Midbrain (tissue), 1 donor: ENCODE measurements at regions not wholly inside any gene's neighbourhood (a gene's known extent, or its start where the extent isn't known, plus 50 kb on each side); places are given as distances from the start of the nearest gene placed in this dataset.
"Not testable (repeated sequence)": the region's sequence is repeated elsewhere in the genome, so short reads cannot be mapped to it uniquely, and the experiment has no call there.

Experiments
- DNase-seq: peaks from one replicate; lab custom pipeline; 2025; lab: John Stamatoyannopoulos, UW

GRCh38 chr11:26839911-26840698 lies 118.2 kb upstream of the SLC5A12 start:
- no peak for DNase-seq

GRCh38 chr11:26841818-26842473 lies 120.1 kb upstream of the SLC5A12 start:
- DNase-seq, result no peak

DNA sequence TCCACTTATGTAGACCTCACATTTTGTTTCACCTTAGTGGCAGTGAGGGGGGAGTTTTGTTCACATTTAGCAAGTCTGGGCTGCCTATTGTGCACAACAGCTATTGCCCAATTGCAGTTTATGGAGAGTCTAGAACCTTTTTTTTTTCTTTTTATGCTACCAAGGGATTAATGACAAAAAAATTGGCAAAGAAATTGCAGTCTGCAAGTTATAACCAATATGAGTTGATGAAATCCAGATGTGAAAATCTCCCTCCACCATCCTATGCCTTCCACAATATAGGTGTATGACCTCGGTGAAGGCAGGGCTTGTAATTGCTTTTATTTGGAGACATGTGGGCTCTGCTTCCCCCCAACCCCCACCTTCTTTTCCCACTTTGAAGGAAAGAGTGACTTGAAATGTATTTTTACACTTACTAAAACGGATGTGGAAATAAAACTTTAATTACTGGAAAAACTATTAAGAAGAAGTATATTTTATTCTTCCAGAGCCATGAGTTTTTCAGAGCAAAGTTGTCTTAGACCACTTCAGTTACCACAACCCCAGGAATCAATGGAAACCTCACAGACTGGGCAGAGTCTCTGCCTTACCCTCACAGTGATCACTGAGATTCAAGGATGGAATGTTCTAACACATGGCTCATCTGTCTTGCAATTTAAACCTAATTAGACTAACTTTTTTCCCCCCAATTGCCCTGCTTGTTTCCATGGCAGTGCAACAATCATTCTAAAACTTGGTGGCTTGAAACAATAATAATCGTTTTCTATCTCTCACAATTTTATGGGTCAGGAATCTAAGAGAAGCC lies 120.8 kb upstream of the SLC5A12 start:
- DNase-seq, result no peak

DNA sequence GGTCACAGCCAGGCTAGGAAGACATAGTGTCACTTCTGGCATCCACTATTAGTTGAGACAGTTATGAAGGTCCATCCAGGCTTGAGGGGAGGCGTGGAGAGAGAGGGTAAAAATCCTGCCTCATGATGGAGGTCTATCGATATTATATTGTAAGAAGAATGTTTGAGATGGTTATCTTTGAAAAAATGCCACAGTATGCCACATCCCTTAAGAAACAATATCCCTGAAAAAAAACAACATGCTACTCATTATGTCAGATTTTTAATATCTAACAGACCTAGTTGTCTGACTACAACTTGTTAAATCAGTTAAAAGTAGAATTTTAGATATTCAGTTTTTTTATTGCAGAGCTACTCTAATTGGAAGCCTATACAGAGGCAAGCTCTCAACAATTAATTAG lies 121.7 kb upstream of the SLC5A12 start:
- no peak for DNase-seq

DNA sequence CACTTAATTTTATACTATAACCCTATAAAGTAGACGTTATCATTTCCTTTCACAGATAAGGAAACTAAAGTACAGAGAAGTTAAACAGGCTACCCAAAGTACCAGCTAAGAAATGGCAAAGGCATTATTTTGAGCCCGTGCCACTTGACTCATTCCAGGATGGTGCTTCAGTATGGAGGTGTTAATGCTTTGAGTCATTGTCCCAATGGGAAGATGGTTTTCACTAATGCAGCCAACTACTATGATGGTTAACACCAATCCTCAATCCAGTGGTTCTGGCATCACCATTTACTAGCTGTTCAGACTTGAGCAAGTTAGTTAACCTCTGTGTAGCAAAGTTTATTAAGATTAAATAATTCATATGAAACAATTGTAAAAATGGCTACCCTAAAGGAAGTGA lies 123.1 kb upstream of the SLC5A12 start:
- no peak for DNase-seq

GRCh38 chr11:26846227-26846626 lies 124.4 kb upstream of the SLC5A12 start:
- DNase-seq, result no peak

- DNase-seq, result no peak
These were observed 125.6 kb upstream of the SLC5A12 start for GRCh38 chr11:26847459-26847858.

DNA sequence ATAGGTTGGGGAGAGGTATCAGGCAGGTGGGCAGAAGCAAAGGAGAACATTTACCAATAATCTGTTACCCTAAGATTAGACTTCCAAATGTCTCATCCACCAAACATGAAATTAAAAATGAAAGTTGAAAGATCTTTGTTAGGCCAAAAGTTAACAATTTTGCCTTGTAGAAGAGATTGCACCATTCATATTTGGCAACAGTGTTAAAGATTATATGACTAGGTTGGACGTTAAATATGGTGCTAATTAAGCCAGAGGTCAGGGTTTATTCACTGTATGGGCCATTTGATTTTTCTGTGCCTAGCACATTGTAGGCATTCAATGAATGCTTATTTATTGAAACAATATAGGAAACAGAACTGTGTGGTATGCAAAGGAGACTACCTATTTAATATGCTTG lies 126.1 kb upstream of the SLC5A12 start:
- no peak for DNase-seq

GRCh38 chr11:26849036-26849435 lies 127.2 kb upstream of the SLC5A12 start:
- DNase-seq, result peak; percentile 12

DNA sequence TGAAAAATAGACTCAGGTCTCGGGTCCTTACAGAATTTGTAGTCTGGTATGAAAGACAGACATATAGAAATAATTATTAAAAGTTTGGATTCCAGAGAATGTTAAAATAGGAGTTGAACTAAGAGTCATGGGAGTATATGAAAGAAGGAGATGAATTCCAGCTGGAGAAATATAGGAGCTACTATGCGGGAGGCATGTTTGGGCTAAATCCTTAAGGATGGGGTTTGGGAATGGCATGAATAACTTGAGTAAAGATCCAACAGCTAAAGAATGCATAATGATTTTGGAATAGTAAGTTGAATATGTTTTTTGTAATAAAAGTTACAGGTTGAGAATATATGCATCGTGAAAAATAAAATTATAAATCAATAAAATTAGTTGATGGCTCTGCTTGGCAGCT lies 129.4 kb upstream of the SLC5A12 start:
- no peak for DNase-seq

GRCh38 chr11:26851696-26852095 lies 129.8 kb upstream of the SLC5A12 start:
- no peak for DNase-seq

GRCh38 chr11:26858098-26858497 lies 135.8 kb upstream of the FIBIN start:
- no peak for DNase-seq

DNA sequence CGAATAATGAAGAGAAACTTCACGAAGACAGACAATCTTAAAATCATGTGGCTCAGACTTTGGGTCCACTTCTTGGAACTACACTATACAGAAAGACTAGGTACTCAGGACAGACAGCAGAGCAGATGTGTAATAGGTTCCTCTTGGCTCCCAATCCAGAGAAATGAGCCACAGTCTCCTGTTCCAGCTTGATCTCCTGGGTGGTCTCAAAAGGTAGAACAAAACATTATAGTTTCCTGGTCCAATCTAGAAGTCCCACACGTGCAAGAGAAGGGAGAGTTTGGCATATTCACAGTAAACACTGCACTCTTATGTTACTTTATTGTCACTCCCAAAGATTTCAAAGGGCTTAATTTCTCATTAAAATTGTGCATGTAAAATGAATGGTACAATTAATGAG lies 134.5 kb upstream of the FIBIN start:
- DNase-seq, result no peak

DNA sequence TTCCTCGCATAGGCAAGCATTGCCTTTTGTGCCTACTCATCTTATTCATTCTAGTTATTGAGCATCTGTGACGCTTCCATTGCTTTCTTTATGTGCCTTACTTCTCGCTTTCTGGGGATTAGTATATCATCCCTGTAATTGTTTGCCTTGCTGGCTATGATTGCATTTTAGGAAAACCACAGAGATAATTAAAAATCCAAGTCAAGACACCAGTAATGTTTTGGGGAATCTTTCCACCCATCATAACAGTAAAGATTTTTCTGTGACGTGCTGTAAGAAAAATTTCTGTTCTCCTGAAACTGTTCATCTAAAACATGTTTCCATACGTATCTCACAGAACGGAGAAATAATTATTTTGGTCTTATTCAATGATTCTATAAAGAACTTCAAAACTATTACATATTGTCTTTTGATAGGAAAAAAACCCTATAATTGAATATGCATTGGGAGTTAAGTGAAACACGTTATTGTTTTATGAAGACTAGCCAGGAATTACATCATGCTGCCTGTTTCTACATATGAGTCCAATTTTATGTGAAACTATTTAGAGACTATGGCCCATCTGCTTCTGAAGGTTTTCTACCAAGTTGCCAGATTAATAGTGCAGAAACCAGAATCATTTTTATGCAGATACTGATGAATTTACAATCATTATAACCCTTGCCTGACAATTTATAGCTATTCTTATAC lies 133.7 kb upstream of the FIBIN start:
- no peak for DNase-seq

DNA sequence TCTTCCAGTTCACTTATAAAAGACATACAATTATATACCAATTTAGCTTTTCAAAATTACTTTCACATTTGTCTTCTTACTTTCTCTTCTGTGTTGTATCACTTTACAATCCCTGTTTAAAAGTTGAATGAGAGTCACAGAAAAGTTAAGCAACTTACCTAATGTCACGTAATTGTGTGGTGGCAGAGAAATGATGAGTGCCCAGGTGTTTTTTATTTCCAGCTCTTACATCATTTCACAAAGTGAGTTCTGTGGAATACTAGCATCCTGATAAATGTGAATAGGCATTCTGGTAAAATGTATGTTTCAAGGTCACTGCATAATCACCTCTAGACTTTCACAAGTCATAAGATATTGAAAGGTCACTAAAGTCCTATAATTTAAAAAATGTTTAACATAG lies 133.0 kb upstream of the FIBIN start:
- no peak for DNase-seq

GRCh38 chr11:26862801-26863200 lies 131.1 kb upstream of the FIBIN start:
- no peak for DNase-seq

GRCh38 chr11:26865703-26866102 lies 128.2 kb upstream of the FIBIN start:
- DNase-seq, result no peak

GRCh38 chr11:26867286-26867685 lies 126.6 kb upstream of the FIBIN start:
- no peak for DNase-seq

DNA sequence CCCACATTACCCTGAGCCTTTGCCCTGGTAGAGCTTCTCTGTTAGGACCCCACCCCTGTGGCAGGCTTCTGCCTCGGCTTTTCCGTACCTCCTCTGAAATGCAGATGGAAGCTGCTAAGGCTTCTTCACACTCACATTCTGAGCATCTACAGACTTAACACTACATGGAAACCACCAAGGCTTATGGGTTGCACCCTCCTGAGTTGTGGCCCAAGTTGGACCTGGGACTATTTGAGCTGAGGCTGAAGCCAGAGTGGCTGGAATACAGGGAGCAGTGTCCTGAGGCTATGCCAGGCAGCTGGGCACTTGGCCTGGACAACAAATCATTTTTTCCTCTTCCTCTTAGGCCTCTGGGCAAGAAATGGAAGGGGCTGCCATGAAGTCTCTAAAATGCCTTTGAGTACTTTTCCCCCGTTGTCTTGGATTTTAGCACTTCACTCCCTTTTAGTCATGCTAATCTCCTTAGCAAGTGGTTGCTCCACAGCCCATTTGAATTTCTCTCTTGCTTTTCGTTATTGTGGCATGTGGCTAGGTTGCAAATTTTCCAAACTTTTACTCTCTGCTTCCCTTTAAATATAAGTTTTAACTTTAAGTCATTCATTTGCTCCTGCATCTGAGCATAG lies 114.8 kb upstream of the FIBIN start:
- no peak for DNase-seq

- not testable (repeated sequence) for DNase-seq
These were observed 111.5 kb upstream of the FIBIN start for GRCh38 chr11:26882363-26882880.

- DNase-seq, result no peak
These were observed 102.4 kb upstream of the FIBIN start for GRCh38 chr11:26891501-26891900.

DNA sequence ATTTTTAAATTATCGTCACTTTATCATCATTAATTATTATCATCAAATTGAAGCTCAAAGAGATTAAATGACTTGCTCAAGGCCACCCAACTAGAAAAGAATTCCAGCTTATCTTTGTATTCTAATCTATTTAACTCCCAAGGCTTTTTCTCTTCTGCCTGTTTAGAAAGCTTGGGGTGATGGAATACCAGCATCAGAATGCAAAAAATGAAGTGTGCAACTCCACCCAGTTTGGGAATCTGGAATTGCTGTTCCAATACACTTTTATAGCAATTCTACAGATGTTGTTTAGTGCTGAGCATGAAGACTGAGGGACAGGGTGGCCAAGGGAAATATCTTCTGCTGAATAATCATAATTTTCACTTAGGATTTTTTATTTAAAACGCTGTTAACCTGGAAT lies 97.2 kb upstream of the FIBIN start:
- no peak for DNase-seq
